Endothelial cell of umbilical vein (primary cell): ENCODE measurements at regions not wholly inside any gene's neighbourhood (a gene's known extent, or its start where the extent isn't known, plus 50 kb on each side); places are given as distances from the start of the nearest gene placed in this dataset.

ENCODE experiments used
- CTCF ChIP-seq, 2 donors: IDR thresholded peaks; 1 replicate in 1 of 2; 2 replicates in 1 of 2; pipeline ENCODE4 v1.5.1; 2011; ENCODE audit warnings: low read length in 2 of 2, mild to moderate bottlenecking in 2 of 2, moderate library complexity in 2 of 2, control low read depth in 1 of 2, inconsistent platforms in 1 of 2, low read depth in 1 of 2; ENCODE audit not compliant: insufficient read depth in 1 of 2; ENCODE audit errors: extremely low read depth in 1 of 2
- EZH2 ChIP-seq: IDR thresholded peaks from 2 replicates; pipeline ENCODE4 v1.6.1; 2012; ENCODE audit warnings: borderline replicate concordance, low read depth, mild to moderate bottlenecking, moderate library complexity, low read length, inconsistent platforms; ENCODE audit not compliant: severe bottlenecking
- FOS ChIP-seq: IDR thresholded peaks from 2 replicates; pipeline ENCODE4 v1.6.1; 2011; ENCODE audit warnings: mild to moderate bottlenecking, low read length, moderate library complexity, borderline replicate concordance; ENCODE audit not compliant: insufficient read depth
- JUN ChIP-seq: IDR thresholded peaks from 2 replicates; pipeline ENCODE4 v1.6.1; 2011; ENCODE audit warnings: borderline replicate concordance, low read depth; ENCODE audit not compliant: insufficient read length, insufficient read depth
- MAX ChIP-seq: IDR thresholded peaks from 2 replicates; pipeline ENCODE4 v1.6.1; 2011; ENCODE audit not compliant: insufficient read depth, insufficient read length
- MYC ChIP-seq: IDR thresholded peaks from one replicate; pipeline ENCODE4 v1.6.1; 2011; ENCODE audit warnings: mild to moderate bottlenecking, low read depth, low read length
- POLR2A ChIP-seq: IDR thresholded peaks from 2 replicates; pipeline ENCODE4 v1.6.1; 2012; ENCODE audit warnings: low read depth, mild to moderate bottlenecking, control low read depth, low read length
- POLR2AphosphoS5 ChIP-seq: IDR thresholded peaks from 2 replicates; pipeline ENCODE4 v1.6.1; 2012; ENCODE audit warnings: low read depth, mild to moderate bottlenecking, control low read depth, low read length, moderate library complexity; ENCODE audit not compliant: insufficient read depth

GRCh38 chr4:173777921-173778320, 247.9 kb upstream of the HAND2 start:
- no peak for TF ChIP-seq CTCF (IDR thresholded peaks at IDR 0.05; ENCODE audit: extremely low read depth in 1 of 2, insufficient read depth in 1 of 2, low read depth in 1 of 2, low read length in 2 of 2)
- TF ChIP-seq POLR2A: no peak
- no peak for TF ChIP-seq POLR2AphosphoS5
- no peak for TF ChIP-seq EZH2
- TF ChIP-seq MYC: no peak
- no peak for TF ChIP-seq MAX
- TF ChIP-seq FOS: no peak
- no peak for TF ChIP-seq JUN
